H1 (cell line): ENCODE measurements at regions not wholly inside any gene's neighbourhood (a gene's known extent, or its start where the extent isn't known, plus 50 kb on each side); places are given as distances from the start of the nearest gene placed in this dataset.

Source experiments
- EZH2 ChIP-seq: fragments of 200-600 bp; sonication (generic); IDR thresholded peaks from 2 replicates; pipeline ENCODE4 v1.7.1; 2012; ENCODE audit warnings: low read depth, mild to moderate bottlenecking, moderate library complexity, low read length, inconsistent platforms; ENCODE audit not compliant: severe bottlenecking
- POU5F1 ChIP-seq: IDR thresholded peaks from 2 replicates; pipeline ENCODE4 v1.6.1; 2011; ENCODE audit warnings: low read depth, mild to moderate bottlenecking, low read length, moderate library complexity

DNA sequence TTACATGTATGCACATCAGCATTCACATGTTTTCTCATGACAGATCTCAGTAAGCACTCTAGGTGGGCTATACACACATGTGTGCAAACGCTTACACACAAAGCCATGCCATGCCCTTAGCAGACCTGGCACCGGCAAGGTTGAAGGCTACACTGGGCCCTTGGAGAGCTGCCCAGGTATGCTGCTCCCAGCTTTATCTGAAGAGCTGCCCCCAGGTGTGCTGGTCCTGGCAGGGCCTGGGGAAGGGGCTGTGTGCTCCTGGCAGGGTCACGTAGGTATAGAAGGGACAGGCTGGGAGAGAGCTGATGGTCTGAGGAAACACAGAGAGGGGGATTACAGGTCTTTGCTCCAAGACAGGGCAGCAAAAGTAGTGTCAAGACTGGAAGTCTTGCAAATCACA, 146.7 kb upstream of the VANGL1 start:
- TF ChIP-seq POU5F1 (no peak), EZH2 (no peak)
